Erythroblast (primary cell): ENCODE measurements at regions not wholly inside any gene's neighbourhood (a gene's known extent, or its start where the extent isn't known, plus 50 kb on each side); places are given as distances from the start of the nearest gene placed in this dataset.
"Not testable (repeated sequence)": the region's sequence is repeated elsewhere in the genome, so short reads cannot be mapped to it uniquely, and the experiment has no call there.

Experiments used
- GATA1 ChIP-seq: IDR thresholded peaks from 2 replicates; pipeline ENCODE4 v1.6.1; 2011; ENCODE audit warnings: low read depth, mild to moderate bottlenecking, control low read depth, low read length, moderate library complexity
- POLR2A ChIP-seq: IDR thresholded peaks from 2 replicates; pipeline ENCODE4 v1.6.1; 2011; ENCODE audit warnings: mild to moderate bottlenecking, low read length

- TF ChIP-seq POLR2A, GATA1: not testable (repeated sequence)
Observed at GRCh38 chr13:76575634-76576033, 310.6 kb downstream of the KCTD12 start.
